H54 (cell line): ENCODE measurements at regions not wholly inside any gene's neighbourhood (a gene's known extent, or its start where the extent isn't known, plus 50 kb on each side); places are given as distances from the start of the nearest gene placed in this dataset.

Experiments used
- DNase-seq: peaks from one replicate; pipeline ENCODE4 v3.0.0; 2011; ENCODE audit warnings: low spot score, mixed read lengths; ENCODE audit not compliant: insufficient read length
- FAIRE-seq: peaks from 3 replicates; lab custom pipeline; 2011; peaks lifted over from hg19 to GRCh38; lab: Jason Lieb, UNC
- POLR2A ChIP-seq: IDR thresholded peaks from 2 replicates; pipeline ENCODE4 v1.6.1; 2011; ENCODE audit warnings: low read depth, mild to moderate bottlenecking, low read length

DNA sequence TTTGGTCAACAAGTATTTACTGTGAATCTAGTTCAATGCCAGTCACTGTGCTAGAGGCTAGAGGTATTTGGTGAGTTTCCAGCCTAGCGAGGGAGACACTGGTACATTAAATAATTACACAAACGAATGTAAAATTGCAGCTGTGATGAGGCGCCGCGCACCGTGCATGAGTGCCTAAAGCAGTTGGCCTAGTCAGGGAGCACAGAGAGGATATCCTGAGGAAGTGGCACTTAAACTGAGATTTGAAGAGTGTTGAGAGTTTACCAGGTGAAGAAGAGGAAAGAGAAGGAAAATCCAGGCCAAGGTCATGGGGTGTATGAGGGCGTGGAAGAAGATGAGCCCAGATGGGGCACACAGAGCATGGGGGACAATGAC is 157.6 kb upstream of the NDUFV2 start:
- FAIRE-seq (no peak), DNase-seq (no peak)
- no peak for TF ChIP-seq POLR2A

GRCh38 chr18:8945514-8945913 is 157.0 kb upstream of the NDUFV2 start:
- DNase-seq (no peak), FAIRE-seq (no peak)
- no peak for TF ChIP-seq POLR2A

DNA sequence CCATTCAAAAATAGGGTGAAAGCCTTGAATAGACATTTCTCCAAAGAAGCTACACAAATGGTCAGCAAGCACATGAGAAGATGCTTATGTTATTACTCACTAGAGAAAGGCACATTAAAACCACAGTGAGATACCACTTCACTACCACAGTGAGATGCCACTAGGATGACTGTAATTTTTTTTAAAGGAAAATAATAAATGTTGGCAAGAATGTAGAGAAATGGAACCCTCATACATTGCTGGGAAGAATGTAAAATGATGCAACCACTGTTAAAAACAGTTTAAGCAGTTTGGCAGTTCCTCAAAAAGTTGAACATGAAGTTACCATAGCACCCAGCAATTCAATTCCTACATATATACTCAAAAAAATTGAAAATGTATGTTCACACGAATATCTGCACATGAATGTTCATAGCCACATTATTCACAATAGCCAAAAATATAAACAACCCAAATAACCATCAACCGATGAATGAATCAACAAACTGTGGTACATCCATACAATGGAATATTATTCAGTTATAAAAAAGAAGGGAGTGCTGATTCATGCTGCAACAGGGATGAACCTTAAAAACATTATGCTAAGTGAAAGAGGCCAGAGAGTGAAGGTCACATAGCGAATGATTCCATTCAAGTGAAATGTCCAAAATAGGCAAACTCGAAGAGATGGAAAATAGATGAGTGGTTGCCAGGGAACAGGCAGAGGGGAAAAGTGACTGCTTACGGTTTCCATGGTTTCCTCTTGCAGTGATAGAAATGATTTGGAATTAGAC is 156.2 kb upstream of the NDUFV2 start:
- FAIRE-seq (no peak), DNase-seq (no peak)
- no peak for TF ChIP-seq POLR2A

- TF ChIP-seq POLR2A = no peak
- FAIRE-seq (no peak), DNase-seq (no peak)
Observed at GRCh38 chr18:8947566-8947965, 154.9 kb upstream of the NDUFV2 start.

DNA sequence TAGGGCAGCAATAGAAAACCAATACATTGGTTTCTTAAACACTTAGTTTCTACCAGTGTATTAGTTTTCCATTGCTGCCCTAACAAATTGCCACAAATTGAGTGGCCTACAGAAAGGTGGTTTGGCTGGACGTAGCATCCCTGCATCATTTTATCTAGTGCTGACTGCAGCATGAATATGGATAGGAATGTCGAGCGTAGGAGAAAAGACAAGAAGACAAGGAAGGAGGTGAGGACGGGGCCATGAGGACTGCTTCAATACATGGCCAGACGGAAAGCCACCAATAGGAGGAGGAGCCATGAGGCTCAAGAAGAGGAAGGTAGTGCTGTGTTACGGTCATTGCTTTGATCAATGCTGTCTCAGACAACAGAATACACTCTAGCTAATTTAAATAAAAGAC is 154.5 kb upstream of the NDUFV2 start:
- no peak for DNase-seq
- no peak for TF ChIP-seq POLR2A
- no peak for FAIRE-seq

DNA sequence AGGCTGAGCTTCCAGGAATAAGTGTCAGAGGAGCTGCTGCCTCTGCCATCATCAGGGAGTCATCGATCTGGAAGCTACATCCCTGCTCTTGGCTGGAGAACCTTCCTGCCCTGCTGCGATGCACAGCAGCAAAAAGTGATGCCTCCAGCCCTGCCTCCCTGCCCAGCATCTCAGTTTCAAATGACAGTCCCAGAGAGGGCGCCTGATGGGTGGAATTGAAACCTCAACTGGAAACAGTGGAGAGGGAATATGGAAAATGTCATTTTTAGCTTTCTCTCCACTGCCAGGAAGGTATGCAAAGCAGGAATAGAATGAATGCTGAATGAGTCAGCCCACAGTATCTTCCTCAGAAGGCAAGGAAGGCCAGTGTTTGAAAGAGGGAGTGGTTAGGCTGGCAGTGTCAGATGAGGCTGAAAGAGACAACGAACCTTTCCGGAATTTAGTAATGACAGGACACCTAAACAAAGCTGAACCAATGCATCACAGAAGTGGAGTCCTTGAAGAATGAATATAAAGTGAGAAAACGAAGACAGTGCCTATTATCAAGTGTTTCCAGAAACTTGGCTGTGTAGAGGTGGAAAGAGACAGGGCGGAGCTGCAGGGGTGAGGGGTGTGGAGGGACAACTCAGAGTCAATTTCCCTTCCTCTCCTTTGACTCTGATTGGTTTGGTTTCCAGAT is 153.9 kb upstream of the NDUFV2 start:
- no peak for TF ChIP-seq POLR2A
- FAIRE-seq (peak; percentile 70), DNase-seq (peak; percentile 67)

DNA sequence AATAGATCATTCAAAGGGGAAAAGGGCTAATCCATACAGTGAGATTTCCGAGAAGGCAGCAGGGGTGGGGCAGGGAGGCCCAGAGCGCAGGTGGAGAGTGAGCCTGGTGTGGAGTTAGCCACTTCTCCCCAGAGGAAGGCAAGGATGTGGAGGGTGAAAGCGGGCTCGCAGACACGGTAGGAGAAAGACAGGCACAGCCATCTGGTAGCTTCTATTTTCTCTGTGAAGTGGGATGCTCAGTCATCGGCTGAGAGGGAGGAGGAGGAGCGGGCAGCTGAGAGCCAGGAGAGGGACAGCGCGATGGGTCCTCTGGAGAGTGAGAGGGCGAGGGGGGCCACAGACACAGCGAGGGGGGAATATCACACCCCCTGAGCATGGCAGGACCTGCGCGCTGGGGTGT is 153.3 kb upstream of the NDUFV2 start:
- no peak; the same call in 1 of the 2 replicates for TF ChIP-seq POLR2A
- no peak for DNase-seq
- no peak for FAIRE-seq

- TF ChIP-seq POLR2A = no peak
- DNase-seq (no peak), FAIRE-seq (no peak)
Observed at GRCh38 chr18:8951491-8951890, 151.0 kb upstream of the NDUFV2 start.

- no peak for FAIRE-seq
- no peak for TF ChIP-seq POLR2A
- no peak for DNase-seq
Observed at GRCh38 chr18:8952174-8952573, 150.3 kb upstream of the NDUFV2 start.

DNA sequence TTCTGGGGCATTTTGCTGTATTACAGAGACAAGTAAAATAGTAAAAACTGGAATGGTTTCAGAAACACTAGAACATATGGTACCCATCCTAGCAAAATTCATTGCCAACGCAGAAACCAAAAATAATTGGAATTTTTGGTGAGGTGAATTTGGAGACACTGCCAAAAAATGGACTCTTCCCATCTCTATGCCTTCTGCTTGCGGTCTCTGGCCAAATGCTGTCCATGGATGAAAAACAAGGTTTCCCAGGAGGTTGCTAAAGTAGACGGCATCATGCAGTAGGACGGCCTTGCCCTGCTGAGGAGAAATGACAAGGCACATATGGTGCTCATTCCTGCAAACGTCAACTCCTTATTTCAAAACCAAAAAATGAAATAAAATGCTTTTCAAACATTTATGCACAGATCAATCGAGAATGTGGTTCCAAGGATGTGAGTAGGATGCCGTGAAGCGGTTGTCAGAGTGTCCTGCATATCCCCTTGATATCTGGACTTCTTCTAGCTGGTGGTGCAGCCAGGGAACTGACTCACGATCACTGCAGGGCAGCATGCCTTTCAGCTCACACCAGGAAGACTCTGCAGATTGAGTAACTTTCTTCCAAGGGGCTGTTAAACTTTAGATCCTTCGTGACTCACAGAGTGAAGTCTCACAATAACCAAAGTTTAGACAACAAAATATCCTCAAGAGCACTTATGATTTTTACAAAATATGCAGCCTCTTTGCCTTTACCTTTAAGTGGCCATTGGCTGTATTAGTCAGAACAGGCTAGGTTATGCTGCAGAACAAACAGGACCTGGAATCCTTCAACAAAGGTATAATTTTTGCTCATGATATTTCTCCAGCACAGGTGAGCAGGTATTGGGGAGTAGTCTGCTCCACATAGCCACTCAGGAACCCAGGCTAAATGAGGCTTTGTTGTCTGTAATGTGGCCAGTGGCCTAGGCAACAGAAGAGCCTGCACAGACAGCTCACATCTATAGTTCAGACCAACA is 149.4 kb upstream of the NDUFV2 start:
- FAIRE-seq (no peak), DNase-seq (no peak)
- TF ChIP-seq POLR2A = no peak

- TF ChIP-seq POLR2A = no peak
- DNase-seq = no peak
- no peak for FAIRE-seq
Observed at GRCh38 chr18:8957731-8958130, 144.8 kb upstream of the NDUFV2 start.

GRCh38 chr18:8958660-8959059 is 143.8 kb upstream of the NDUFV2 start:
- no peak for FAIRE-seq

GRCh38 chr18:8959551-8960135 is 142.9 kb upstream of the NDUFV2 start:
- no peak for FAIRE-seq
- no peak for DNase-seq
- TF ChIP-seq POLR2A = no peak

More at GRCh38 chr18:8958660-8959059, 143.8 kb upstream of the NDUFV2 start:
- no peak for DNase-seq
- TF ChIP-seq POLR2A = no peak
